ENCODE measurements at regions not wholly inside any gene's neighbourhood (a gene's known extent, or its start where the extent isn't known, plus 50 kb on each side); places are given as distances from the start of the nearest gene placed in this dataset.

- H3K4me3 ChIP-seq (ENCODE audit: low read depth, low read length): no peak overlapping the region
- Mint-ChIP-seq H3K36me3 (ENCODE audit: insufficient read depth, unreplicated experiment) (no peaks in the 10 kb centered on the region), H3K4me1 (ENCODE audit: low read depth, unreplicated experiment) (peaks cover 16% of the 10 kb centered on the region), H3K9me3 (ENCODE audit: unreplicated experiment) (peaks cover 28% of the 10 kb centered on the region), H3K27me3 (ENCODE audit: insufficient read depth, unreplicated experiment) (no peaks in the 10 kb centered on the region), H3K27ac (ENCODE audit: unreplicated experiment) (peak overlapping the region; percentile 76), H3K4me3 (ENCODE audit: unreplicated experiment) (peak overlapping the region; percentile 33)
- H3K4me1 ChIP-seq: peaks cover 31% of the 10 kb centered on the region
- intact Hi-C loops (cut with micrococcal nuclease; ENCODE audit: unreplicated experiment): no loop called here
- BruUV-seq (replicated peaks): no TSS peak
- H3K36me3 ChIP-seq (ENCODE audit: control insufficient read depth, insufficient read depth, low read length): no peaks in the 10 kb centered on the region
- DNase-seq: no peak
- H3K27me3 ChIP-seq (replicated peaks; ENCODE audit: control insufficient read depth, insufficient read depth, low read length): no peaks in the 10 kb centered on the region
- POLR2A ChIA-PET: interaction anchor here (0.6 kb wide), 1 partner anchor 20 kb away, joined by 3 read pairs; no protein-coding TSS in a partner anchor
- CTCF ChIA-PET: no interaction called here
- no peak for TF ChIP-seq CTCF (IDR thresholded peaks at IDR 0.05; ENCODE audit: insufficient read depth in 1 of 2, low read depth in 1 of 2, low read length in 1 of 2, severe bottlenecking in 1 of 2, unreplicated experiment in 1 of 2)
- H3K9me3 ChIP-seq: peaks cover 10% of the 10 kb centered on the region; the same call in 1 of the 2 replicates
Observed at GRCh38 chr21:27290028-27290427, 323.1 kb upstream of the ADAMTS5 start.

DNA sequence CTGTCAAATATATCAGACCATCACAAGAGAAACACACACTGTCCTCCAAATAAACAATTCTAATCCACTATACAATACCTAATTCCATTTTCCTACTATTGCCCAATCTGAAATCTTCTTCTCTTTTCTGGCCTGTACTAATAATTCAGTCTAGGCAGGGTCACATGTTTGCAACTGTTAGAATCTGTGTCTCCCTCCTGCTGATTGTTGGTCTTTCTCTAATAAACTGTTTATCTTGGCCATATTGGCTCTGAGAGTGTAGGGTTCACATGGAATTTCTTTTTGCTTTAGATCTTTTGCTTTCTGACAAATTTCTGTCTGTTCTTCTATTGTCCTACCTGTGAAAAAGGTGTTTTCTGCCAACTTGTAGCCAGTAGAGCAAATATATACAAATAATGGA lies 319.9 kb upstream of the ADAMTS5 start:
- H3K4me1 ChIP-seq: peaks cover 25% of the 10 kb centered on the region
- no TSS peak for BruUV-seq (replicated peaks)
- no peaks in the 10 kb centered on the region for H3K36me3 ChIP-seq (ENCODE audit: control insufficient read depth, insufficient read depth, low read length)
- ChIA-PET POLR2A (no interaction called here), CTCF (no interaction called here)
- no peak for TF ChIP-seq CTCF (IDR thresholded peaks at IDR 0.05; ENCODE audit: insufficient read depth in 1 of 2, low read depth in 1 of 2, low read length in 1 of 2, severe bottlenecking in 1 of 2, unreplicated experiment in 1 of 2)
- no peaks in the 10 kb centered on the region for H3K36me3 Mint-ChIP-seq (ENCODE audit: insufficient read depth, unreplicated experiment)
- no peak overlapping the region for H3K4me3 Mint-ChIP-seq (ENCODE audit: unreplicated experiment)
- DNase-seq: no peak
- H3K27me3 Mint-ChIP-seq (ENCODE audit: insufficient read depth, unreplicated experiment): no peaks in the 10 kb centered on the region
- peaks cover 10% of the 10 kb centered on the region for H3K4me1 Mint-ChIP-seq (ENCODE audit: low read depth, unreplicated experiment)
- peaks cover 24% of the 10 kb centered on the region for H3K9me3 Mint-ChIP-seq (ENCODE audit: unreplicated experiment)
- H3K27ac Mint-ChIP-seq (ENCODE audit: unreplicated experiment): no peak overlapping the region
- H3K4me3 ChIP-seq (ENCODE audit: low read depth, low read length): no peak overlapping the region
- intact Hi-C loops (cut with micrococcal nuclease; ENCODE audit: unreplicated experiment): no loop called here
- peaks cover 10% of the 10 kb centered on the region; the same call in 1 of the 2 replicates for H3K9me3 ChIP-seq
- H3K27me3 ChIP-seq (replicated peaks; ENCODE audit: control insufficient read depth, insufficient read depth, low read length): no peaks in the 10 kb centered on the region

DNA sequence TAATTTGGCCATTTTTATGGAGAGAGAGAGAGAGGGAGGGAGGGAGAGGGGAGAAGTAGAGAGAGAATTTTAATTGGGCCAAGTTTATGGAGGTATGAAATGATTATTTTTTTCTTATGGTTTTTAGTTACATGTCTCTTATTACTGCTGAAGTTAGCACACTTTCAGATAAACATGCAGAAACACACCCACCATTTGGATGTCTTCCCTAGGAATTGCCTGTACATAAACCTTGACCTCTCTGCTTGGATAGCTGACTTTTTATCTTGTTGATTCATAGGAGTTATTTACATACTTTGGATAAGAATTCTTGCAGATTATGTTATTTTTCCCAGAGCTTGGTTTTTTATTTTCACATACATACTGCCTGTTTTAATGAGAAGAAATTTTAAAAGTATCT lies 310.2 kb upstream of the ADAMTS5 start:
- H3K9me3 ChIP-seq: no peaks in the 10 kb centered on the region; the same call in 1 of the 2 replicates
- Mint-ChIP-seq H3K9me3 (ENCODE audit: unreplicated experiment) (peaks cover 26% of the 10 kb centered on the region), H3K27me3 (ENCODE audit: insufficient read depth, unreplicated experiment) (no peaks in the 10 kb centered on the region), H3K4me3 (ENCODE audit: unreplicated experiment) (no peak overlapping the region), H3K27ac (ENCODE audit: unreplicated experiment) (no peak overlapping the region), H3K4me1 (ENCODE audit: low read depth, unreplicated experiment) (peaks cover 7% of the 10 kb centered on the region), H3K36me3 (ENCODE audit: insufficient read depth, unreplicated experiment) (no peaks in the 10 kb centered on the region)
- BruUV-seq (replicated peaks): no TSS peak
- H3K27me3 ChIP-seq (replicated peaks; ENCODE audit: control insufficient read depth, insufficient read depth, low read length): no peaks in the 10 kb centered on the region
- H3K4me3 ChIP-seq (ENCODE audit: low read depth, low read length): no peak overlapping the region
- CTCF ChIA-PET: interaction anchor here (0.9 kb wide), 1 partner anchor 63 kb away, joined by 4 read pairs; no protein-coding TSS in a partner anchor
- intact Hi-C loops (cut with micrococcal nuclease; ENCODE audit: unreplicated experiment): no loop called here
- TF ChIP-seq CTCF (IDR thresholded peaks at IDR 0.05; ENCODE audit: insufficient read depth in 1 of 2, low read depth in 1 of 2, low read length in 1 of 2, severe bottlenecking in 1 of 2, unreplicated experiment in 1 of 2): no peak
- H3K4me1 ChIP-seq: peaks cover 5% of the 10 kb centered on the region; the same call in 1 of the 2 replicates
- POLR2A ChIA-PET: no interaction called here
- no peak for DNase-seq
- H3K36me3 ChIP-seq (ENCODE audit: control insufficient read depth, insufficient read depth, low read length): no peaks in the 10 kb centered on the region

All from Caco-2 (cell line).